GM19240 (cell line): ENCODE measurements at regions not wholly inside any gene's neighbourhood (a gene's known extent, or its start where the extent isn't known, plus 50 kb on each side); places are given as distances from the start of the nearest gene placed in this dataset.

Experiments used
- DNase-seq: peaks from one replicate; pipeline ENCODE4 v3.0.0; 2011; ENCODE audit warnings: low spot score; ENCODE audit not compliant: insufficient read length

GRCh38 chr2:59484673-59485072 is 1068.8 kb downstream of the BCL11A start:
- DNase-seq = no peak

- DNase-seq = no peak
These were observed 1090.0 kb downstream of the BCL11A start for GRCh38 chr2:59463426-59463825.

GRCh38 chr2:59462422-59463197 is 1090.8 kb downstream of the BCL11A start:
- DNase-seq = no peak

- no peak for DNase-seq
These were observed 1092.3 kb downstream of the BCL11A start for GRCh38 chr2:59461127-59461526.

GRCh38 chr2:59458800-59459199 is 1094.7 kb downstream of the BCL11A start:
- DNase-seq = no peak

GRCh38 chr2:59456285-59456684 is 1097.2 kb downstream of the BCL11A start:
- no peak for DNase-seq

GRCh38 chr2:59449274-59449673 is 1104.2 kb downstream of the BCL11A start:
- no peak for DNase-seq

- no peak for DNase-seq
These were observed 1113.0 kb downstream of the BCL11A start for GRCh38 chr2:59440491-59440890.

GRCh38 chr2:59435635-59436034 is 1117.8 kb downstream of the BCL11A start:
- DNase-seq = no peak

GRCh38 chr2:59428940-59429339 is 1124.5 kb downstream of the BCL11A start:
- no peak for DNase-seq

GRCh38 chr2:59427980-59428379 is 1125.5 kb downstream of the BCL11A start:
- no peak for DNase-seq

- DNase-seq = no peak
These were observed 1128.2 kb downstream of the BCL11A start for GRCh38 chr2:59425247-59425646.

GRCh38 chr2:59413751-59414570 is 1139.5 kb downstream of the BCL11A start:
- no peak for DNase-seq

GRCh38 chr2:59399126-59399525 is 1154.3 kb downstream of the BCL11A start:
- no peak for DNase-seq

GRCh38 chr2:59398081-59398480 is 1155.4 kb downstream of the BCL11A start:
- no peak for DNase-seq

- DNase-seq = no peak
These were observed 1154.0 kb upstream of the FANCL start for GRCh38 chr2:59395119-59395518.

- no peak for DNase-seq
These were observed 1150.8 kb upstream of the FANCL start for GRCh38 chr2:59391896-59392295.

- no peak for DNase-seq
These were observed 1149.5 kb upstream of the FANCL start for GRCh38 chr2:59390581-59390980.

GRCh38 chr2:59389240-59389639 is 1148.1 kb upstream of the FANCL start:
- no peak for DNase-seq

GRCh38 chr2:59385971-59386370 is 1144.8 kb upstream of the FANCL start:
- DNase-seq = no peak

GRCh38 chr2:59383473-59383872 is 1142.3 kb upstream of the FANCL start:
- DNase-seq = no peak

GRCh38 chr2:59378127-59378526 is 1137.0 kb upstream of the FANCL start:
- no peak for DNase-seq

GRCh38 chr2:59366288-59366687 is 1125.2 kb upstream of the FANCL start:
- DNase-seq = no peak
